Neural cell (in vitro differentiated cells): ENCODE measurements at regions not wholly inside any gene's neighbourhood (a gene's known extent, or its start where the extent isn't known, plus 50 kb on each side); places are given as distances from the start of the nearest gene placed in this dataset.
"Not testable (repeated sequence)": the region's sequence is repeated elsewhere in the genome, so short reads cannot be mapped to it uniquely, and the experiment has no call there.

Source experiments
- H2AFZ ChIP-seq: fragments of 200-600, 300-800 bp; sonication (generic), shearing (Covaris generic); 2 replicates; pipeline ENCODE4 v1.6.0; 2014; ENCODE audit warnings: low read depth, mild to moderate bottlenecking, antibody characterized with exemption, low read length, moderate library complexity
- H3F3A ChIP-seq: fragments of 200-600 bp; shearing (Covaris generic); 2 replicates; pipeline ENCODE4 v1.6.1; 2016; ENCODE audit warnings: mild to moderate bottlenecking, moderate library complexity, mixed read lengths, antibody characterized with exemption, low read length; ENCODE audit not compliant: insufficient read depth, poor library complexity, severe bottlenecking
- H3K27ac ChIP-seq: fragments of 200-600, 300-800 bp; sonication (generic), shearing (Covaris generic); 2 replicates; pipeline ENCODE4 v1.5.1; 2014; ENCODE audit warnings: mild to moderate bottlenecking, low read length, moderate library complexity
- H3K27me3 ChIP-seq: fragments of 300-800, 200-600 bp; sonication (generic), shearing (Covaris generic); 2 replicates; pipeline ENCODE4 v1.6.0; 2014; ENCODE audit warnings: mild to moderate bottlenecking, low read depth, low read length, moderate library complexity; ENCODE audit not compliant: insufficient read depth
- H3K36me3 ChIP-seq: fragments of 300-800, 200-600 bp; sonication (generic), shearing (Covaris generic); 2 replicates; pipeline ENCODE4 v1.5.1; 2014; ENCODE audit warnings: mild to moderate bottlenecking, antibody characterized with exemption, low read length, moderate library complexity; ENCODE audit not compliant: insufficient read depth
- H3K4me2 ChIP-seq: fragments of 300-800, 200-600 bp; sonication (generic), shearing (Covaris generic); 2 replicates; pipeline ENCODE4 v1.6.0; 2014; ENCODE audit warnings: mild to moderate bottlenecking, low read length
- H3K4me3 ChIP-seq: fragments of 300-800, 200-600 bp; sonication (generic), shearing (Covaris generic); 2 replicates; pipeline ENCODE4 v1.5.1; 2014; ENCODE audit warnings: mild to moderate bottlenecking, low read length, moderate library complexity
- H3K79me2 ChIP-seq: fragments of 200-600 bp; shearing (Covaris generic); replicated peaks from 2 replicates; pipeline ENCODE4 v1.6.0; 2014; ENCODE audit warnings: mild to moderate bottlenecking, low read length, moderate library complexity; ENCODE audit not compliant: insufficient read depth
- H3K9ac ChIP-seq: fragments of 300-800, 200-600 bp; sonication (generic), shearing (Covaris generic); 2 replicates; pipeline ENCODE4 v1.6.1; 2016; ENCODE audit warnings: mild to moderate bottlenecking, low read length, mixed read lengths
- H3K9me2 ChIP-seq: fragments of 200-600 bp; shearing (Covaris generic); 2 replicates; pipeline ENCODE4 v1.6.1; 2016; ENCODE audit warnings: mild to moderate bottlenecking, low read length, mixed read lengths; ENCODE audit not compliant: insufficient read depth
- H3K9me3 ChIP-seq: fragments of 200-600, 300-800 bp; sonication (generic), shearing (Covaris generic); 2 replicates; pipeline ENCODE4 v1.6.1; 2016; ENCODE audit warnings: mild to moderate bottlenecking, mixed run types, low read length, moderate library complexity, mixed read lengths
- H4K20me1 ChIP-seq: fragments of 200-600 bp; shearing (Covaris generic); 2 replicates; pipeline ENCODE4 v1.6.1; 2016; ENCODE audit warnings: mild to moderate bottlenecking, mixed run types; ENCODE audit not compliant: insufficient read depth
- EP300 ChIP-seq: fragments of 450-650 bp; conservative IDR thresholded peaks from 2 replicates; pipeline ENCODE4 v1.6.1; 2014; ENCODE audit warnings: antibody characterized with exemption, mild to moderate bottlenecking, moderate library complexity; ENCODE audit not compliant: poor library complexity, severe bottlenecking
- EZH2 ChIP-seq: fragments of 200-600, 300-800 bp; shearing (Covaris generic), sonication (generic); IDR thresholded peaks from 2 replicates; pipeline ENCODE4 v1.6.1; 2014; ENCODE audit warnings: antibody characterized with exemption, low read length, borderline replicate concordance, mild to moderate bottlenecking; ENCODE audit not compliant: insufficient read depth, poor library complexity, severe bottlenecking
- MXI1 ChIP-seq: fragments of 450-650 bp; conservative IDR thresholded peaks from 2 replicates; pipeline ENCODE4 v1.6.1; 2014; ENCODE audit warnings: antibody characterized with exemption, mild to moderate bottlenecking; ENCODE audit not compliant: poor library complexity, severe bottlenecking
- POLR2AphosphoS5 ChIP-seq: IDR thresholded peaks from 2 replicates; pipeline ENCODE4 v1.6.1; 2012
- RAD21 ChIP-seq: fragments of 450-650 bp; conservative IDR thresholded peaks from 2 replicates; pipeline ENCODE4 v1.6.1; 2014; ENCODE audit warnings: antibody characterized with exemption, mild to moderate bottlenecking, moderate library complexity
- SMC3 ChIP-seq: fragments of 450-650 bp; conservative IDR thresholded peaks from 2 replicates; pipeline ENCODE4 v1.6.1; 2014; ENCODE audit warnings: antibody characterized with exemption, mild to moderate bottlenecking, moderate library complexity; ENCODE audit not compliant: poor library complexity
- TAF1 ChIP-seq: IDR thresholded peaks from 2 replicates; pipeline ENCODE4 v1.6.1; 2012; ENCODE audit warnings: low read depth
- TF ChIP-seq, protein P1 (sequence below): IDR thresholded peaks from 2 replicates; pipeline ENCODE4 v1.6.1; 2012; ENCODE audit warnings: borderline replicate concordance
- TF ChIP-seq, protein P2 (sequence below): fragments of 450-650 bp; IDR thresholded peaks from 2 replicates; pipeline ENCODE4 v1.5.1; 2014; ENCODE audit warnings: antibody characterized with exemption, mild to moderate bottlenecking, moderate library complexity; ENCODE audit not compliant: poor library complexity, severe bottlenecking

DNA sequence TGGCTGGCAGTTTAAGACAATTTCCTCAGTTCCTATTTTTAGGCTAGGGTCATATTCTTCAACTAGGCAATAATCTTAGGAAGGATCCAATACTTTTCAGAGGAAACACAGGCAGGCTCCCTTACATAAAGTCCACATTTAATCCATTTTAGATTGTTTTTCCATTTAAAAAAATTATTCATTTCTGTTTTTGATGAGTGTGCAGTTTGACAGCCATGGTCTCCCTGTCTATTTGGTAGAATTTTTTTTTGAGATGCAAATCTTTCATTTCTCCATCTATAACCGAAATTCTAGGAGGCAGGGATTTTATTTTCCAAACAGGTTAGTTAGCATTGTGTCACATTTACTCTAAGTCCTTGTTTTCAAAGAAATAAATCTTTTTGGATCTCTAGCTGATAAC lies 326.8 kb downstream of the PPP4R3C start:
- H3K79me2 ChIP-seq, result no peaks in the 10 kb centered on the region
- H4K20me1 ChIP-seq, result no peaks in the 10 kb centered on the region
- H3K27me3 ChIP-seq, result no peaks in the 10 kb centered on the region
- TF ChIP-seq SMC3, result no peak
- TF ChIP-seq RAD21, result no peak
- H3K9me2 ChIP-seq, result no peaks in the 10 kb centered on the region
- no peak overlapping the region for H2AFZ ChIP-seq
- H3K36me3 ChIP-seq, result no peaks in the 10 kb centered on the region
- no peak overlapping the region for H3K27ac ChIP-seq
- no peak overlapping the region for H3K4me3 ChIP-seq
- H3K9me3 ChIP-seq, result no peaks in the 10 kb centered on the region
- H3F3A ChIP-seq, result no peaks in the 10 kb centered on the region
- H3K4me2 ChIP-seq, result no peak overlapping the region
- no peak overlapping the region for H3K9ac ChIP-seq

DNA sequence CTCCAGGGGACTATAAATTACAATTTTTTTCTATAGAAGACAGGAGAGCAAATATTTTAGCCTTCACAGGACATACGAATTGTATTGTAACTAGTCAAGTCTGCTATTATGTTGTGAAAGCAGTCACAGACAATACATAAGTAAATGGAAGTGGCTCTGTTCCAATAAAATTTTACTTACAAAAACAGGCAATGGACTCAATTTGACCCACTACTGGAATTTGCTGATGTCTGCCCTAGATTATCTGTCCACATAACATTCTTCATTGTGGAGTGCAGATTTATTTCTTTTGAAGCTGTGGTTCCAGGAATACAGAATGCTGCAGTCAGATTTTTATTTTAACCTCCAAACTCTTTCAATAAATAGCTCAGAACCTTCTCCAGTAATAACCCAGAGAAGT lies 330.3 kb downstream of the PPP4R3C start:
- Histone ChIP-seq H3K36me3 (no peaks in the 10 kb centered on the region), H4K20me1 (no peaks in the 10 kb centered on the region), H3K9me2 (no peaks in the 10 kb centered on the region), H3K9me3 (no peaks in the 10 kb centered on the region), H3K4me2 (no peak overlapping the region), H3K27ac (no peak overlapping the region), H3K4me3 (no peak overlapping the region), H3F3A (no peaks in the 10 kb centered on the region), H2AFZ (no peak overlapping the region), H3K9ac (no peak overlapping the region), H3K27me3 (no peaks in the 10 kb centered on the region), H3K79me2 (no peaks in the 10 kb centered on the region)
- TF ChIP-seq RAD21 (no peak), TAF1 (no peak), EP300 (no peak), EZH2 (no peak), MXI1 (no peak), SMC3 (no peak), POLR2AphosphoS5 (no peak)
- TF ChIP-seq, protein P1, sequence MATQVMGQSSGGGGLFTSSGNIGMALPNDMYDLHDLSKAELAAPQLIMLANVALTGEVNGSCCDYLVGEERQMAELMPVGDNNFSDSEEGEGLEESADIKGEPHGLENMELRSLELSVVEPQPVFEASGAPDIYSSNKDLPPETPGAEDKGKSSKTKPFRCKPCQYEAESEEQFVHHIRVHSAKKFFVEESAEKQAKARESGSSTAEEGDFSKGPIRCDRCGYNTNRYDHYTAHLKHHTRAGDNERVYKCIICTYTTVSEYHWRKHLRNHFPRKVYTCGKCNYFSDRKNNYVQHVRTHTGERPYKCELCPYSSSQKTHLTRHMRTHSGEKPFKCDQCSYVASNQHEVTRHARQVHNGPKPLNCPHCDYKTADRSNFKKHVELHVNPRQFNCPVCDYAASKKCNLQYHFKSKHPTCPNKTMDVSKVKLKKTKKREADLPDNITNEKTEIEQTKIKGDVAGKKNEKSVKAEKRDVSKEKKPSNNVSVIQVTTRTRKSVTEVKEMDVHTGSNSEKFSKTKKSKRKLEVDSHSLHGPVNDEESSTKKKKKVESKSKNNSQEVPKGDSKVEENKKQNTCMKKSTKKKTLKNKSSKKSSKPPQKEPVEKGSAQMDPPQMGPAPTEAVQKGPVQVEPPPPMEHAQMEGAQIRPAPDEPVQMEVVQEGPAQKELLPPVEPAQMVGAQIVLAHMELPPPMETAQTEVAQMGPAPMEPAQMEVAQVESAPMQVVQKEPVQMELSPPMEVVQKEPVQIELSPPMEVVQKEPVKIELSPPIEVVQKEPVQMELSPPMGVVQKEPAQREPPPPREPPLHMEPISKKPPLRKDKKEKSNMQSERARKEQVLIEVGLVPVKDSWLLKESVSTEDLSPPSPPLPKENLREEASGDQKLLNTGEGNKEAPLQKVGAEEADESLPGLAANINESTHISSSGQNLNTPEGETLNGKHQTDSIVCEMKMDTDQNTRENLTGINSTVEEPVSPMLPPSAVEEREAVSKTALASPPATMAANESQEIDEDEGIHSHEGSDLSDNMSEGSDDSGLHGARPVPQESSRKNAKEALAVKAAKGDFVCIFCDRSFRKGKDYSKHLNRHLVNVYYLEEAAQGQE, result no peak
- TF ChIP-seq, protein P2, sequence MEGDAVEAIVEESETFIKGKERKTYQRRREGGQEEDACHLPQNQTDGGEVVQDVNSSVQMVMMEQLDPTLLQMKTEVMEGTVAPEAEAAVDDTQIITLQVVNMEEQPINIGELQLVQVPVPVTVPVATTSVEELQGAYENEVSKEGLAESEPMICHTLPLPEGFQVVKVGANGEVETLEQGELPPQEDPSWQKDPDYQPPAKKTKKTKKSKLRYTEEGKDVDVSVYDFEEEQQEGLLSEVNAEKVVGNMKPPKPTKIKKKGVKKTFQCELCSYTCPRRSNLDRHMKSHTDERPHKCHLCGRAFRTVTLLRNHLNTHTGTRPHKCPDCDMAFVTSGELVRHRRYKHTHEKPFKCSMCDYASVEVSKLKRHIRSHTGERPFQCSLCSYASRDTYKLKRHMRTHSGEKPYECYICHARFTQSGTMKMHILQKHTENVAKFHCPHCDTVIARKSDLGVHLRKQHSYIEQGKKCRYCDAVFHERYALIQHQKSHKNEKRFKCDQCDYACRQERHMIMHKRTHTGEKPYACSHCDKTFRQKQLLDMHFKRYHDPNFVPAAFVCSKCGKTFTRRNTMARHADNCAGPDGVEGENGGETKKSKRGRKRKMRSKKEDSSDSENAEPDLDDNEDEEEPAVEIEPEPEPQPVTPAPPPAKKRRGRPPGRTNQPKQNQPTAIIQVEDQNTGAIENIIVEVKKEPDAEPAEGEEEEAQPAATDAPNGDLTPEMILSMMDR, result no peak

DNA sequence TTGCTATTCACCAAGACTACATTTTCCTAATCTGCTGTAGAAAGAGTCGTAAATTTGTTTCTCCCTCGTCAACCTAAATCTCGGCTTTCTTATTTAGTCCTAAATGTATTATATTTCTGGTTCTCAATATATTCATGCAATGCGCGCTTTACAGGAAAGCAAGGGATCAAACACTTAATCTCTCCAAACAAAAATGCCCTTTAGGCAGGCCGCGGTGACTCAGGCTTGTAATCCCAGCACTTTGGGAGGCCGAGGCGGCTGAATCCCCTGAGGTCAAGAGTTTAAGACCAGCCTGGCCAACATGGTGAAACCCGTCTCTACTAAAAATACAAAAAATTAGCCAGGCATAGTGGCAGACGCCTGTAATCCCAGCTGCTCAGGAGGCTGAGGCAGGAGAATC lies 376.0 kb downstream of the PPP4R3C start:
- not testable (repeated sequence) for H2AFZ ChIP-seq, H3K36me3 ChIP-seq, H3K9me2 ChIP-seq, H3K9ac ChIP-seq, H3K9me3 ChIP-seq, H4K20me1 ChIP-seq, H3K4me3 ChIP-seq, H3K27me3 ChIP-seq, H3K27ac ChIP-seq, H3K79me2 ChIP-seq, H3K4me2 ChIP-seq, H3F3A ChIP-seq
